Fibroblast of villous mesenchyme (primary cell): ENCODE measurements at regions not wholly inside any gene's neighbourhood (a gene's known extent, or its start where the extent isn't known, plus 50 kb on each side); places are given as distances from the start of the nearest gene placed in this dataset.
"Not testable (repeated sequence)": the region's sequence is repeated elsewhere in the genome, so short reads cannot be mapped to it uniquely, and the experiment has no call there.

Experiments
- DNase-seq: peaks from one replicate; pipeline ENCODE4 v3.0.0-alpha.2; 2010; ENCODE audit warnings: low read depth
- H3K4me3 ChIP-seq: 2 replicates; pipeline ENCODE4 v1.5.1; 2011; ENCODE audit warnings: low read depth, mild to moderate bottlenecking, low read length
- CTCF ChIP-seq: IDR thresholded peaks from 2 replicates; pipeline ENCODE4 v1.5.1; 2012; ENCODE audit warnings: low read depth, mild to moderate bottlenecking, low read length; ENCODE audit not compliant: insufficient read depth

GRCh38 chr22:48820481-48821345 lies 1007.0 kb downstream of the BRD1 start:
- no peak for TF ChIP-seq CTCF
- H3K4me3 ChIP-seq: no peak overlapping the region
- DNase-seq: no peak

GRCh38 chr22:48819961-48820360 lies 1007.7 kb downstream of the BRD1 start:
- DNase-seq: no peak
- no peak for TF ChIP-seq CTCF
- no peak overlapping the region for H3K4me3 ChIP-seq

GRCh38 chr22:48819232-48819631 lies 1008.4 kb downstream of the BRD1 start:
- DNase-seq: no peak
- H3K4me3 ChIP-seq: no peak overlapping the region
- no peak for TF ChIP-seq CTCF

GRCh38 chr22:48817491-48817890 lies 1010.2 kb downstream of the BRD1 start:
- DNase-seq: not testable (repeated sequence)

GRCh38 chr22:48811885-48812284 lies 1015.8 kb downstream of the BRD1 start:
- no peak for TF ChIP-seq CTCF
- no peak for DNase-seq
- no peak overlapping the region for H3K4me3 ChIP-seq

More at GRCh38 chr22:48817491-48817890, 1010.2 kb downstream of the BRD1 start:
- not testable (repeated sequence) for H3K4me3 ChIP-seq

GRCh38 chr22:48808038-48808960 lies 1019.4 kb downstream of the BRD1 start:
- no peak for DNase-seq
- no peak overlapping the region for H3K4me3 ChIP-seq
- TF ChIP-seq CTCF: no peak

- TF ChIP-seq CTCF: no peak
- H3K4me3 ChIP-seq: no peak overlapping the region
- no peak for DNase-seq
Measured at GRCh38 chr22:48807155-48807554, 1020.5 kb downstream of the BRD1 start.
